Lung (tissue), 11 donors: ENCODE measurements at regions not wholly inside any gene's neighbourhood (a gene's known extent, or its start where the extent isn't known, plus 50 kb on each side); places are given as distances from the start of the nearest gene placed in this dataset.

Source experiments
- ATAC-seq: fragments of 200-7000 bp; cut with Tn5 transposase; one replicate; pipeline ENCODE4 v1.9.1; 2020; ENCODE audit warnings: moderate number of reproducible peaks; ENCODE audit not compliant: insufficient read depth, low FRiP score
- DNase-seq, 3 donors: peaks; one replicate each; pipeline ENCODE4 v3.0.0-alpha.2; 2013 to 2017
- H3K27ac ChIP-seq, 2 donors: one replicate each; pipeline ENCODE4 v1.5.1; 2013; ENCODE audit warnings: mild to moderate bottlenecking in 2 of 2, moderate library complexity in 2 of 2, control low read depth in 1 of 2, inconsistent platforms in 1 of 2, low read depth in 1 of 2, low read length in 1 of 2
- H3K27me3 ChIP-seq, 3 donors: one replicate each; pipeline ENCODE4 v1.5.1; 2013; ENCODE audit warnings: low read length in 2 of 3; ENCODE audit not compliant: control insufficient read depth in 3 of 3, insufficient read depth in 3 of 3
- H3K36me3 ChIP-seq, 4 donors: one replicate each; pipeline ENCODE4 v1.5.1; 2013; ENCODE audit warnings: low read length in 4 of 4, mild to moderate bottlenecking in 1 of 4, moderate library complexity in 1 of 4; ENCODE audit not compliant: control insufficient read depth in 4 of 4, insufficient read depth in 4 of 4
- H3K4me1 ChIP-seq, 5 donors: one replicate each; pipeline ENCODE4 v1.5.1; 2013; ENCODE audit warnings: low read length in 5 of 5, mild to moderate bottlenecking in 2 of 5, moderate library complexity in 1 of 5; ENCODE audit not compliant: control insufficient read depth in 5 of 5, insufficient read depth in 5 of 5
- H3K4me3 ChIP-seq: one replicate; pipeline ENCODE4 v1.5.1; 2013; ENCODE audit warnings: mild to moderate bottlenecking, control low read depth, moderate library complexity
- H3K9ac ChIP-seq, 2 donors: one replicate each; pipeline ENCODE4 v1.5.1; 2013; ENCODE audit warnings: low read length in 2 of 2, control low read depth in 1 of 2; ENCODE audit not compliant: insufficient read depth in 1 of 2
- H3K9me3 ChIP-seq, 4 donors: one replicate each; pipeline ENCODE4 v1.5.1; 2013; ENCODE audit warnings: low read length in 3 of 4, mild to moderate bottlenecking in 1 of 4, moderate library complexity in 1 of 4; ENCODE audit not compliant: control insufficient read depth in 4 of 4, insufficient read depth in 3 of 4
- WGBS, 2 donors: extraction: QIAGEN DNeasy Blood & Tissue Kit; methylation state at CpG; one replicate each; pipeline ENCODE4 v1.1.7; 2013; 5-methylcytosine and 5-hydroxymethylcytosine counted together
- TF ChIP-seq, protein P1 (sequence below): IDR thresholded peaks from 2 replicates; pipeline ENCODE4 v1.5.1; 2012; ENCODE audit warnings: mild to moderate bottlenecking; ENCODE audit errors: control extremely low read depth, extremely low read depth
- donor health status: control.
- donor health status: control.
- donor health status: Bipolar disorder and iron deficiency.
- donor health status: healthy.
- donor health status: DM: yes; HTN: yes; CAD: no.

DNA sequence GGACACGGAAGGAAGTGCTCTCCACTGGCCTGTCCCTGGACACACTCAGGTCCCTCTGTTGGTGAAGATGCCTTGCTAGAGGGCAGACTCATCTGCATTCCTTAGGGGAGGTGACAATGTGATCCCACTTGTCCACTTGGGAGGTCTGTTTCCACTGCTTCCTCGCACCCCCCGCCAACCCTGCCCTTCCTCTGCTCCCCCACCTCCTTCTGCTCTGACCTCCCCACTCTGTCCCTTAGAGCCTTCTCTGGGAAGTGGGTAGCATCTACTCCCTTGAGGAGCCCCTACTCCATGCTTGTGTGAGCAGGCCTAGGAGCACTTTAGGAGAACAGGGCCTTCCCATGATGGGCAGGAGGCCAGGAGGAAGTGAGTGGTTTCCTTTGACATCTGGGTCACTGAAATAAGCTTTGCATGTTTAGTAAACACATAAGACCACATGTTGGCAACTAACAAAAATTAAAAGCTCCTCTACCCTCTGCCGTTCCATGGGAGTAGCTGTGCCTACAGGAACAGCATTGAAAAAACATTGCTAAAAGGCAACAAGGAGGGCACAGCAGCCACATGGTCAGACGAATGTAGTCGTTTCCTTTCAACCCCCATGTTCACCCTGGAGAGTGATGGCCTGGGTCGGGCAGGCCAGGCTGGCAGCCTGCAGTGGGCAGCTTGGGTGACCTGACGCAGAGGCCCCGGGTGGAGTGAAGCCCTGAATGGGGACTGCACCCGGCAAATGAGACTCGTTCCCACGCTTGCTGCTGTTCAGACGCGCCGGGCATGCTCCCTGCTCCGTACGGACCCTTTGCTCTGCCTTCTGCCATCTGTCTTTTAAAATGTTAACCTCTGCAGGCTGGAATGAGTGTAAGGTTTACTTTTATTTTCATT, 634.0 kb downstream of the IRX1 start:
- H3K27ac ChIP-seq: no peak overlapping the region
- ATAC-seq (no peak), DNase-seq (peak in 2 of 3 donors; percentile 22 to 23)
- 77 to 80% methylated on average over 17 of the region's 17 CpGs for WGBS, 2 donors
- H3K4me1 ChIP-seq: peaks cover 0 to 9% (median 0%) of the 10 kb centered on the region in 5 donors
- peaks cover 0 to 5% (median 0%) of the 10 kb centered on the region in 4 donors for H3K9me3 ChIP-seq
- H3K4me3 ChIP-seq: no peak overlapping the region
- no peaks in the 10 kb centered on the region for H3K36me3 ChIP-seq
- H3K27me3 ChIP-seq: no peaks in the 10 kb centered on the region
- TF ChIP-seq, protein P1, sequence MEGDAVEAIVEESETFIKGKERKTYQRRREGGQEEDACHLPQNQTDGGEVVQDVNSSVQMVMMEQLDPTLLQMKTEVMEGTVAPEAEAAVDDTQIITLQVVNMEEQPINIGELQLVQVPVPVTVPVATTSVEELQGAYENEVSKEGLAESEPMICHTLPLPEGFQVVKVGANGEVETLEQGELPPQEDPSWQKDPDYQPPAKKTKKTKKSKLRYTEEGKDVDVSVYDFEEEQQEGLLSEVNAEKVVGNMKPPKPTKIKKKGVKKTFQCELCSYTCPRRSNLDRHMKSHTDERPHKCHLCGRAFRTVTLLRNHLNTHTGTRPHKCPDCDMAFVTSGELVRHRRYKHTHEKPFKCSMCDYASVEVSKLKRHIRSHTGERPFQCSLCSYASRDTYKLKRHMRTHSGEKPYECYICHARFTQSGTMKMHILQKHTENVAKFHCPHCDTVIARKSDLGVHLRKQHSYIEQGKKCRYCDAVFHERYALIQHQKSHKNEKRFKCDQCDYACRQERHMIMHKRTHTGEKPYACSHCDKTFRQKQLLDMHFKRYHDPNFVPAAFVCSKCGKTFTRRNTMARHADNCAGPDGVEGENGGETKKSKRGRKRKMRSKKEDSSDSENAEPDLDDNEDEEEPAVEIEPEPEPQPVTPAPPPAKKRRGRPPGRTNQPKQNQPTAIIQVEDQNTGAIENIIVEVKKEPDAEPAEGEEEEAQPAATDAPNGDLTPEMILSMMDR: no peak
- H3K9ac ChIP-seq: no peak overlapping the region

DNA sequence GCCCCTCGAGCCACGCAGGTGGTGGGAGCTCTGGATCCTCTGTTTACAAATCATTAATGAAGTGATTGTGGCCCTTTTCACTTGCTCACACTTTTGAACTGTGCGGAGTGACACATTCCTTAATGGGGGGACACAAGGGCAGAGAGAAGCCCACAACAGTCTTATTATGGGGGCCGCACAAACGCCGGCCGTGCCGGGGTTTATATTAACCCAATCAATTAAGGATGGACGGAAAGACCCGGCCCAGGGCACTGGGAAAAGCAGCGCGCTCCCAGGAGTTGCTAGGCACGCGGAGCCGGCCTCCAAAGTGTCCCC, 634.8 kb downstream of the IRX1 start:
- WGBS, 2 donors: 57 to 66% methylated on average over 15 of the region's 15 CpGs
- Histone ChIP-seq H3K4me3 (no peak overlapping the region), H3K27me3 (no peaks in the 10 kb centered on the region), H3K9ac (no peak overlapping the region), H3K4me1 (peaks cover 0 to 9% (median 0%) of the 10 kb centered on the region in 5 donors), H3K36me3 (no peaks in the 10 kb centered on the region), H3K9me3 (peaks cover 0 to 5% (median 0%) of the 10 kb centered on the region in 4 donors), H3K27ac (no peak overlapping the region)
- DNase-seq (no peak), ATAC-seq (no peak)
- TF ChIP-seq, protein P1: no peak

DNA sequence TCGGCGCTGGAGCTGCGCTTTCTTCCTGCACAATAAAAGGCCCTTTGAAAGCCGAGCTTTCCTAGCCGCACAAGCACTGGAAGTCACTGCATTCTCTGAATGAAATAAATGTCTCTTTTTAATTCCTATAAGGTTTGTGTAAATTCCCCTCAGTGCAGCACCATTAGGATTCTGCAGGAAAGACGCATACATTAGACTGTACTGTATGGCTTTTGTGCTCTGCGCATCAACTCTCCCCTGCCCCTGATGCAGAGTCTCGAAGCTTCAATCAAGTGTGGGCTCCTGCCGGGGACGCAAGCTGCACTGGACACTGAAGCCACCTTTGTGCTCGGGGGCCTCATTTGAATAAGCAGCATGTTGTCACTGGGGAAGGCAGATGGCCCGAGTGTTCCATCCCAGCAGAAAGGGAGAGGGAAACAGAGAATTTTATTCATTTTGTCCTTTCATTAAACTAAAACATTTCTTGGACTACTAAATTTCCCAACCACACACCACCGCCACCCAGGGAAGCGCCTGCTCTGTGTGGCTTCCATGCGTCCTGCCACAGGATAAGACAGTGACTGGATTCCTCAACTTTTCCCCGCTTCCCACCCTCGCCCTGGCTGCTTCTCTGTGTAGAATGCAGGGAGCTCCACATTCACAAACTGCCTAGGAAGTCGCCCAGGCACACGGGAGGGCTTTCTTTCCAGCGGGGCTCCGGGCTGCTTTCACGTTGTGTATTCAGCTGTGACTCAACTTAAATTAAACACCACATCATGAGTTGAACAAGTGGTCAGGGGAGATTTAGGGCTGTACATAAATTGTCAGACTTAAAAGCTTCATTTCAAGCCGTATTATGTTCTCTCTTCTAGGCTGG, 635.4 kb downstream of the IRX1 start:
- Histone ChIP-seq H3K27ac (no peak overlapping the region), H3K4me1 (peaks cover 0 to 9% (median 0%) of the 10 kb centered on the region in 5 donors), H3K4me3 (no peak overlapping the region), H3K9me3 (peaks cover 0 to 5% (median 0%) of the 10 kb centered on the region in 4 donors), H3K27me3 (no peaks in the 10 kb centered on the region), H3K9ac (no peak overlapping the region), H3K36me3 (no peaks in the 10 kb centered on the region)
- WGBS, 2 donors: 62 to 73% methylated on average over 23 of the region's 23 CpGs
- DNase-seq: peak in 2 of 3 donors; percentile 34 to 37
- no peak for ATAC-seq
- TF ChIP-seq, protein P1: no peak
